HuH-7.5 (cell line): ENCODE measurements at regions not wholly inside any gene's neighbourhood (a gene's known extent, or its start where the extent isn't known, plus 50 kb on each side); places are given as distances from the start of the nearest gene placed in this dataset.

Source experiments
- DNase-seq: peaks from one replicate; pipeline ENCODE4 v3.0.0; 2011; ENCODE audit warnings: low spot score

- no peak for DNase-seq
Observed at GRCh38 chr2:163834841-163835240, 99.0 kb upstream of the FIGN start.

DNA sequence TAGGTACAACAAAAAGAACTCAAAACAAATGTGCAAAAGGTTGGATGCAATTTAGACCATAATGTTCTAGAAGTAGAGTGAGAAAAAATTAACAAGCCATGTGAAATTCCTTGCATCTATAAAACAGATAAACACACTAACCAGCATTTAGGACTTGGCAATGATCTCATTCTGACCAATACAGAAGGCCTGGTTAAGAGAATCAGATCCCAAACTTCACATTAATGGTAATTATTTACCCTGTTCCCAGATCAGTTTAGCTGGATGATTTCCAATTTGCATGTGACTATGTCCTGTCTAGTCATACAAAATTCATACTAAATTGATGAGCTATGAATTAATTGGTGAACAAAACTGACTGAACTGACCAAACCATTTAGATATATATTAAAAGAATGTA lies 98.4 kb upstream of the FIGN start:
- DNase-seq, result no peak

DNA sequence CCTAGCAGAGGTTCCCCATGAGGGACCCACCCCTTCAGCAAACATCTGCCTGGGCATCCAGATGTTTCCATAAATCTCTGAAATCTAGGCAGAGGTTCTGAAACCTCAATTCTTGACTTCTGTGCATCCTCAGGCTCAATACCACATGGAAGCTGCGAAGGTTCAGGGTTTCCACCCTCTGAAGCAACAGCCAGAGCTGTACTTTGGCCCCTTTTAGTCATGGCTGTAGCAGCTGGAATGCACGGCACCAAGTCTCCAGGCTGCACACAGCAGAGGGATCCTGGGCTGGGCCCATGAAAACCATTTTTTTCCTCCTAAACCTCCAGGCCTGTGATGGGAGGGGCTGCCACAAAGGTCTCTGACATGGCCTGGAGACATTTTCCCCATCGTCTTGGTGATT lies 93.0 kb upstream of the FIGN start:
- no peak for DNase-seq

DNA sequence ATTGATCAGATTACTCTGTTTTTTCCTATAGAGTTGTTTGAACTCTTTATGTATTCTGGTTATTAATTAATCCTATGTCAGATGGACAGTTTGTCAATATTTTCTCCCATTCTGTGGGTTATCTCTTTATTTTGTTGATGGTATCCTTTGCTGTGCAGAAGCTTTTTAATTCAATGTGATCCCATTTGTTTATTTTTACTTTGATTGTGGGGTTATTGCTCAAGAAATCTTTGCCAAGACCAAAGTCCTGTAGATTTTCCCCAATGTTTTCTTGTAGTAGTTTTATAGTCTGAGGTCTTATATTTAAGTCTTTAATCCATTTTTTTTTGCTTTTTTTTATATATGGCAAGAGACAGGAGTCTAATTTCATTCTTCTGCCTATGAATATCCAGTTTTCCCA lies 86.2 kb upstream of the FIGN start:
- DNase-seq, result no peak

GRCh38 chr2:163812926-163813520 lies 77.2 kb upstream of the FIGN start:
- DNase-seq, result no peak

GRCh38 chr2:163808406-163808805 lies 72.6 kb upstream of the FIGN start:
- DNase-seq, result no peak

DNA sequence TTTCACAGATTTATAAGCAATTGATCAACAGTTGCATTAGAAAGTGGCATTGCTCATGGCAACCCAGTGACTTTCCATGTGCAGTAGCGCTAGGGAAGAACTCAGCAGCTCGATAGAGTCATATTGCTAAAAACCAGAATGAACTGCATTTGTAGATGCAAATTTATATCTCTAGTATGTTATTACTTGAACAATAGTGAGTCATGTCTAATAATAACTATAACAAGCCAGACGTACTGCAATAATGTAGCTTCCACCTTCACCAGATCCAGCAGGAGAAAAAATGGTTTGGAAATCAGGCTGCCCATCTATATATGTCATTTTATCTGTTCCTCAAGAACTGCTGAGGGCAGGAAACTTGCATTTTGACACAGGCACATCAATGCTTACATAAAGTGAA lies 66.5 kb upstream of the FIGN start:
- DNase-seq, result no peak

- no peak for DNase-seq
Observed at GRCh38 chr2:163801486-163801885, 65.7 kb upstream of the FIGN start.

DNA sequence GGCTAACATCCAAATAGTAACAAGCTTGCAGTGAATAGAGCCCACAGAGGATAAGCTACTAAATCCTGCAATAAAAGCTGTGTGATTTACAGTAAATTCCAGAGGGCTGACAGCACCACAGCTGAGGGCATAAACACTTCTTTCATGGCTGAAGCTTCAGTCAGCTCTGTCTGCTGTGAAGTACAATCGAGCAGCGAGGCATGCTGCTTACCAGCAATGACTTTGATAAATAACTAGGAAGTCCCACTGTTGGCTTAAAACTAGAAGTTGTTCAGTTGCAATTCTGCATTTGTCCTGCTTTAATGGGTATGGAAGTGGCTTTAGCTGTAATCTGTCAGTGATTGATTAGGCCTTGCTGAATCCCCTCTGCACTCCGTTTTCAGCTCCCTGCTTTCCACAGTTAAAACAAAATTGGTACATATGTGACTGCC lies 65.2 kb upstream of the FIGN start:
- no peak for DNase-seq

DNA sequence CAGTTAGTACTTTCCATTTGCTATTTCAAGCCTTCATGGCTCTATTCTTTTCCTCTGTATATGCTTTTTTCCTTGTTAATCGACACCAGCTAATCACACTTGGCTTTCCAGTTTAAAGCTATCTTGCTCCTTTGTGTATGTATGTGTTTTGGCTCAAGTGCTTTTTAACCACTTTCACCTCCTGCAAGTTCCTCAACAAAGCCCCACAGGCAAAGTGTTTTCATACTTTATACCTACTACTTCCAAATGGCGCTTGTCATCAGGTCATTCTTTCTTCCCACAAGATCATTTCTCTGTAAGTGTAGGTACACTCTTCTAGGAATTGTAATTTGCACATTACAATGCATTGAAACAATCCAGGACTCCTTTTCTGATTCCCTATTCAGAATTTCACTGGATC lies 64.0 kb upstream of the FIGN start:
- DNase-seq, result no peak

DNA sequence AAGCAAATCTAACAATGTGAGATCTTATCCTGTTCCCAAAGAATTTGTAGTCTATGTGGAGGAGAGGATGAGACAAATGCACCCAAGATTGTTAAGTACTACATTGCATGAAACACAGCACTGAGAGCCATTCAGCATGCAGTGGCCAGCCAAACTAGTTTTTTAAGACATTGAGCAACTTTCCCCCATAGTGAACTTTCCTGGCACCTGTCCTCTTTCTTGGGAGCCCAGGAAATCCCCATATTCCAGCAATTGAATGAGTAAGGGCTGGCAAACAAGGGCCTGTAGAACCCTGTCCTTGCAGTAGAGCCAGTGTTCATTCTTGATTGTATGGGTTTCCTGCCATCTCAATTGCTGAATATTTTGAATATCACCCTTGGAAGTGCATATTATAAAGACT lies 58.8 kb upstream of the FIGN start:
- no peak for DNase-seq
